ENCODE measurements at regions not wholly inside any gene's neighbourhood (a gene's known extent, or its start where the extent isn't known, plus 50 kb on each side); places are given as distances from the start of the nearest gene placed in this dataset.

DNA sequence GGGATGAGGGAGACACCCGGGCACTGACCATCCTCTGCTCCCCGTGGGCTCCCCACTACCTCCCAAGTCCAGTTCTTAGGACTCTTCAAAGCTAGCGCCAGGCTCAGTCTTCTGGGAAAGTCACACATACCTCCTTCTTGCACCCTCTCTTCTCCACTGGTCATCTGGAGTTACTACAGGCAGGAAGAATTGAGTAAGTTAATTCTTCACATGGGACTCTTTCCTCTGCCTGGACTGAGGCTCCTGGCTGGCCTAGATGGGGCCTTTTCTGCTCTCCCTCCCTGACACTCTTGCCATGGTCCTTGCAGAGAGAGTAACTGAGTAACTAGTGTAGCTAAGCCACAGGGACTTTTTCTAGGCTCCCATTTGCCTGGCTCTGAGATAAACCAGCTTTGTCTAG, 96.5 kb upstream of the CELF4 start:
- 95% methylated on average over 3 of the region's 3 CpGs; no CpG with 5 or more reads in 1 of the 2 experiments for WGBS, 2 experiments (ENCODE audit: extremely low coverage in 1 of 2, insufficient coverage in 1 of 2, insufficient read length in 1 of 2, insufficient replicate concordance in 2 of 2, low coverage in 1 of 2, low lambda C conversion rate in 2 of 2, missing lambda C conversion rate in 1 of 2)
- no peaks in the 10 kb centered on the region for H3K36me3 ChIP-seq (ENCODE audit: control insufficient read depth in 2 of 4, insufficient read depth in 4 of 4, low read length in 3 of 4)
- H2AK5ac ChIP-seq (ENCODE audit: low read depth, low read length): no peak overlapping the region
- FAIRE-seq (no peak), DNase-seq (ENCODE audit: low read depth in 1 of 2, low spot score in 2 of 2) (no peak)
- no peak overlapping the region for H2BK5ac ChIP-seq (ENCODE audit: low read depth, low read length)
- no peak for TF ChIP-seq NRF1 (IDR thresholded peaks at IDR 0.05; ENCODE audit: low read depth, low read length)
- TF ChIP-seq TCF12 (IDR thresholded peaks at IDR 0.05; ENCODE audit: low read depth, low read length): no peak
- TF ChIP-seq KDM1A (IDR thresholded peaks at IDR 0.05; ENCODE audit: borderline replicate concordance, low read length): no peak
- TF ChIP-seq POU5F1 (IDR thresholded peaks at IDR 0.05; ENCODE audit: low read depth, low read length): no peak
- no peak for TF ChIP-seq SRF (IDR thresholded peaks at IDR 0.05; ENCODE audit: low read depth, low read length)
- no peak for TF ChIP-seq BACH1 (IDR thresholded peaks at IDR 0.05; ENCODE audit: low read length)
- no peak for TF ChIP-seq CTCF (IDR thresholded peaks at IDR 0.05; ENCODE audit: control extremely low read depth in 1 of 3, insufficient read depth in 1 of 3, low read depth in 1 of 3, low read length in 3 of 3)
- TF ChIP-seq SIRT6 (IDR thresholded peaks at IDR 0.05; ENCODE audit: low read length): no peak
- no peak for TF ChIP-seq SAP30 (IDR thresholded peaks at IDR 0.05; ENCODE audit: insufficient read depth, insufficient replicate concordance, low read length)
- TF ChIP-seq CEBPB (IDR thresholded peaks at IDR 0.05; ENCODE audit: low read depth, low read length): no peak
- TF ChIP-seq, protein P1, sequence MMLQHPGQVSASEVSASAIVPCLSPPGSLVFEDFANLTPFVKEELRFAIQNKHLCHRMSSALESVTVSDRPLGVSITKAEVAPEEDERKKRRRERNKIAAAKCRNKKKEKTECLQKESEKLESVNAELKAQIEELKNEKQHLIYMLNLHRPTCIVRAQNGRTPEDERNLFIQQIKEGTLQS (IDR thresholded peaks at IDR 0.05; ENCODE audit: insufficient read depth, low read depth, low read length): no peak
- H4K8ac ChIP-seq (ENCODE audit: extremely low read depth, insufficient read depth, low read length): no peak overlapping the region
- CTCF ChIA-PET (ENCODE audit: partially characterized antibody): interaction anchor here (1.1 kb wide), 2 partner anchors 9 to 109 kb away, joined by 3 read pairs; no protein-coding TSS in a partner anchor
- no peak overlapping the region for H3K56ac ChIP-seq (replicated peaks; ENCODE audit: insufficient read length, low read depth, low read length)
- no peak overlapping the region for H3K18ac ChIP-seq (ENCODE audit: extremely low read depth, low read length)
- no peak overlapping the region for H2BK20ac ChIP-seq (ENCODE audit: low read length)
- H3K4ac ChIP-seq (replicated peaks; ENCODE audit: insufficient read length, low read depth, low read length): no peak overlapping the region
- H3K27ac ChIP-seq (ENCODE audit: low read depth, low read length): no peak overlapping the region
- H3K4me2 ChIP-seq (ENCODE audit: insufficient read depth in 1 of 2, low read depth in 2 of 2, low read length in 2 of 2): no peak overlapping the region
- H2BK12ac ChIP-seq (ENCODE audit: low read depth, low read length): no peak overlapping the region
- H3K27me3 ChIP-seq (replicated peaks in 1 of 4; ENCODE audit: control insufficient read depth in 3 of 4, extremely low read depth in 1 of 4, insufficient read depth in 3 of 4, low read length in 3 of 4): no peaks in the 10 kb centered on the region
- no peaks in the 10 kb centered on the region for H3K9me3 ChIP-seq (ENCODE audit: insufficient read depth in 2 of 2, low read depth in 1 of 2, low read length in 1 of 2)
- no peaks in the 10 kb centered on the region for H4K20me1 ChIP-seq (replicated peaks in 1 of 2; ENCODE audit: control insufficient read depth in 1 of 2, insufficient read depth in 2 of 2, low read length in 2 of 2)
- no peak overlapping the region for H3K14ac ChIP-seq (ENCODE audit: insufficient read length)
- H3K4me1 ChIP-seq (replicated peaks in 1 of 4; ENCODE audit: control insufficient read depth in 3 of 4, insufficient read depth in 4 of 4, low read length in 3 of 4): peaks cover 0 to 5% (median 2%) of the 10 kb centered on the region in 4 experiments; a peak in 3 of 7 replicates
- H3K79me2 ChIP-seq (ENCODE audit: control insufficient read depth in 1 of 2, insufficient read depth in 2 of 2, low read length in 2 of 2): no peaks in the 10 kb centered on the region
- no peak overlapping the region for H2BK15ac ChIP-seq (ENCODE audit: low read length)
- H3K4me3 ChIP-seq (ENCODE audit: extremely low read depth in 1 of 4, insufficient read depth in 2 of 4, low read depth in 3 of 4, low read length in 4 of 4): no peak overlapping the region
- no peak overlapping the region for H4K5ac ChIP-seq (ENCODE audit: insufficient read length, low read depth, low read length)
- POLR2A ChIA-PET (ENCODE audit: partially characterized antibody): no interaction called here
- H3K9ac ChIP-seq (replicated peaks in 1 of 4; ENCODE audit: extremely low read depth in 1 of 4, low read depth in 3 of 4, low read length in 3 of 4): no peak overlapping the region
- no peaks in the 10 kb centered on the region for H3K79me1 ChIP-seq (ENCODE audit: low read depth, low read length)
- H3K23me2 ChIP-seq (ENCODE audit: low read depth, low read length): no peaks in the 10 kb centered on the region
- H2AFZ ChIP-seq (ENCODE audit: low read length): no peak overlapping the region
- no peak overlapping the region for H4K91ac ChIP-seq (replicated peaks; ENCODE audit: insufficient read length, low read length)
- H2BK120ac ChIP-seq (replicated peaks; ENCODE audit: low read depth, low read length): no peak overlapping the region
- no peak overlapping the region for H3K23ac ChIP-seq (ENCODE audit: insufficient read length)

Data from H1 (cell line).